Testis (tissue), 2 donors: ENCODE measurements at regions not wholly inside any gene's neighbourhood (a gene's known extent, or its start where the extent isn't known, plus 50 kb on each side); places are given as distances from the start of the nearest gene placed in this dataset.

ENCODE experiments used
- DNase-seq: peaks from one replicate; pipeline ENCODE4 v3.0.0-alpha.2; 2019
- H3K27ac ChIP-seq, 2 donors: fragments of 200-600 bp; sonication (generic); one replicate each; pipeline ENCODE4 v1.5.1; 2019
- H3K27me3 ChIP-seq: fragments of 200-600 bp; sonication (generic); one replicate; pipeline ENCODE4 v1.5.1; 2019
- H3K36me3 ChIP-seq: fragments of 200-600 bp; sonication (generic); one replicate; pipeline ENCODE4 v1.5.1; 2017; ENCODE audit warnings: low read depth; ENCODE audit errors: missing control alignments
- H3K4me1 ChIP-seq: fragments of 200-600 bp; sonication (generic); one replicate; pipeline ENCODE4 v1.5.1; 2019
- H3K4me3 ChIP-seq, 2 donors: fragments of 200-600 bp; sonication (generic); one replicate each; pipeline ENCODE4 v1.5.1; 2017 to 2019
- H3K9me3 ChIP-seq: fragments of 200-600 bp; sonication (generic); one replicate; pipeline ENCODE4 v1.5.1; 2017
- CTCF ChIP-seq, 3 experiments: fragments of 450-650 bp in 2 of 3; fragments of 200-600 bp in 1 of 3; sonication (generic) in 1 of 3; IDR thresholded peaks; one replicate each; pipeline ENCODE4 v1.5.1; 2016 to 2019; ENCODE audit warnings: antibody characterized with exemption in 3 of 3, mild to moderate bottlenecking in 2 of 3, moderate library complexity in 1 of 3
- POLR2A ChIP-seq: fragments of 450-650 bp; IDR thresholded peaks from one replicate; pipeline ENCODE4 v1.6.1; 2017; ENCODE audit warnings: antibody characterized with exemption, mild to moderate bottlenecking, moderate library complexity
- WGBS, 2 donors: methylation state at CpG; one replicate each; pipeline ENCODE4 v1.1.5; 2018; 5-methylcytosine and 5-hydroxymethylcytosine counted together
- intact Hi-C: fragments of 100-400 bp; cut with DNase I; formaldehyde crosslinking; loops from one replicate; pipeline ENCODE4 v1.15.1; 2023; ENCODE audit warnings: low total_unique reads

GRCh38 chr9:13608451-13608850 is 329.0 kb upstream of the MPDZ start:
- DNase-seq, result no peak
- Histone ChIP-seq H3K4me1 (peaks cover 5% of the 10 kb centered on the region), H3K27ac (no peak overlapping the region), H3K27me3 (no peaks in the 10 kb centered on the region), H3K9me3 (no peaks in the 10 kb centered on the region), H3K36me3 (no peaks in the 10 kb centered on the region), H3K4me3 (peak overlapping the region in 1 of 2 donors; percentile 8)
- WGBS, 2 donors, result 20 to 23% methylated on average over 6 of the region's 6 CpGs
- TF ChIP-seq POLR2A (no peak), CTCF (IDR thresholded peaks at IDR 0.05) (no peak)
- intact Hi-C loops, result no loop called here

GRCh38 chr9:13607481-13608441 is 328.3 kb upstream of the MPDZ start:
- peaks cover 5% of the 10 kb centered on the region for H3K4me1 ChIP-seq
- H3K27me3 ChIP-seq, result no peaks in the 10 kb centered on the region
- no peak overlapping the region for H3K27ac ChIP-seq
- no peak for DNase-seq
- WGBS, 2 donors, result 16 to 18% methylated on average over 6 of the region's 6 CpGs
- no peak for TF ChIP-seq POLR2A
- no peak for TF ChIP-seq CTCF (IDR thresholded peaks at IDR 0.05)
- no peak overlapping the region for H3K4me3 ChIP-seq
- no peaks in the 10 kb centered on the region for H3K36me3 ChIP-seq
- intact Hi-C loops, result no loop called here
- no peaks in the 10 kb centered on the region for H3K9me3 ChIP-seq

DNA sequence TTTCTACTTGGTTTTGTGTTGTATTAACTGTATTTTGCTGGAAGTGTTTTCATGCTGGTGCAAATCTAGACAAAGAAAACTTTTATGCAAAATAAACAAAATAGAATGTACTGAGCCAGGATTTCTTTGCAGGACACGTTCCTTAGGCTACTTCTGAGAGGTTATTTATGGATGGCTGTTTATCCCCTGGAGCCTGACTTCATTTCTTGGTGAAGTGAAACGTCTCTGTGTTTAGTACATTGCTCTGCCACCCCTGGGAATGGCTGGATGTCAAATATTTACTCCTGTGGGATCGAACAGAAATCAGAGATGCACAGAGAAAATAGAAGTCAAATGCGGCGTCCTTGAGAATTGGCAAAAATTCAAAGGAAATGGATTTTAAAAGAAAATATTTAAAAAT is 327.1 kb upstream of the MPDZ start:
- Histone ChIP-seq H3K9me3 (no peaks in the 10 kb centered on the region), H3K4me1 (peaks cover 5% of the 10 kb centered on the region), H3K27me3 (no peaks in the 10 kb centered on the region), H3K27ac (no peak overlapping the region), H3K4me3 (no peak overlapping the region), H3K36me3 (no peaks in the 10 kb centered on the region)
- DNase-seq, result no peak
- TF ChIP-seq POLR2A (no peak), CTCF (IDR thresholded peaks at IDR 0.05) (no peak)
- intact Hi-C loops, result no loop called here
- WGBS, 2 donors, result 26 to 43% methylated on average over 5 of the region's 5 CpGs

GRCh38 chr9:13603921-13604320 is 324.4 kb upstream of the MPDZ start:
- Histone ChIP-seq H3K9me3 (no peaks in the 10 kb centered on the region), H3K4me1 (peaks cover 5% of the 10 kb centered on the region), H3K27me3 (no peaks in the 10 kb centered on the region), H3K27ac (no peak overlapping the region), H3K36me3 (no peaks in the 10 kb centered on the region), H3K4me3 (no peak overlapping the region)
- 81 to 84% methylated on average over 3 of the region's 3 CpGs for WGBS, 2 donors
- no peak for DNase-seq
- TF ChIP-seq POLR2A (no peak), CTCF (IDR thresholded peaks at IDR 0.05) (no peak)
- intact Hi-C loops, result no loop called here

- no peak overlapping the region for H3K27ac ChIP-seq
- H3K36me3 ChIP-seq, result no peaks in the 10 kb centered on the region
- intact Hi-C loops, result no loop called here
- H3K9me3 ChIP-seq, result no peaks in the 10 kb centered on the region
- no peaks in the 10 kb centered on the region for H3K27me3 ChIP-seq
- H3K4me1 ChIP-seq, result no peaks in the 10 kb centered on the region
- no peak overlapping the region for H3K4me3 ChIP-seq
- no peak for DNase-seq
- no peak for TF ChIP-seq POLR2A
- TF ChIP-seq CTCF (IDR thresholded peaks at IDR 0.05), result no peak
Observed at GRCh38 chr9:13598738-13599137, 319.2 kb upstream of the MPDZ start.
